NCI-H345 (cell line): ENCODE measurements at regions not wholly inside any gene's neighbourhood (a gene's known extent, or its start where the extent isn't known, plus 50 kb on each side); places are given as distances from the start of the nearest gene placed in this dataset.

Source experiments
- DNase-seq: peaks from one replicate; lab custom pipeline; 2025; lab: John Stamatoyannopoulos, UW

- no peak for DNase-seq
These were observed 240.0 kb downstream of the HDGFL1 start for GRCh38 chr6:22809370-22809769.

- no peak for DNase-seq
These were observed 249.8 kb downstream of the HDGFL1 start for GRCh38 chr6:22819209-22819608.

- no peak for DNase-seq
These were observed 252.4 kb downstream of the HDGFL1 start for GRCh38 chr6:22821664-22822320.

- no peak for DNase-seq
These were observed 255.8 kb downstream of the HDGFL1 start for GRCh38 chr6:22825210-22825609.

- no peak for DNase-seq
These were observed 257.6 kb downstream of the HDGFL1 start for GRCh38 chr6:22826961-22827360.

GRCh38 chr6:22827760-22828159 lies 258.4 kb downstream of the HDGFL1 start:
- no peak for DNase-seq

- peak; percentile 41 for DNase-seq
These were observed 259.1 kb downstream of the HDGFL1 start for GRCh38 chr6:22828179-22829062.

- DNase-seq, result no peak
These were observed 259.7 kb downstream of the HDGFL1 start for GRCh38 chr6:22829070-22829469.

GRCh38 chr6:22830463-22830862 lies 261.1 kb downstream of the HDGFL1 start:
- no peak for DNase-seq

GRCh38 chr6:22833191-22833590 lies 263.8 kb downstream of the HDGFL1 start:
- no peak for DNase-seq

GRCh38 chr6:22838345-22838744 lies 269.0 kb downstream of the HDGFL1 start:
- DNase-seq, result no peak

GRCh38 chr6:22845467-22845866 lies 276.1 kb downstream of the HDGFL1 start:
- DNase-seq, result no peak

GRCh38 chr6:22848121-22848520 lies 278.8 kb downstream of the HDGFL1 start:
- DNase-seq, result no peak

- DNase-seq, result no peak
These were observed 280.6 kb downstream of the HDGFL1 start for GRCh38 chr6:22849921-22850320.

- DNase-seq, result no peak
These were observed 282.7 kb downstream of the HDGFL1 start for GRCh38 chr6:22852101-22852500.

GRCh38 chr6:22873513-22874136 lies 304.3 kb downstream of the HDGFL1 start:
- no peak for DNase-seq

- DNase-seq, result no peak
These were observed 306.5 kb downstream of the HDGFL1 start for GRCh38 chr6:22875845-22876244.

GRCh38 chr6:22878324-22878701 lies 308.9 kb downstream of the HDGFL1 start:
- DNase-seq, result no peak

GRCh38 chr6:22878706-22879105 lies 309.3 kb downstream of the HDGFL1 start:
- no peak for DNase-seq

GRCh38 chr6:22880686-22881433 lies 311.5 kb downstream of the HDGFL1 start:
- DNase-seq, result no peak

GRCh38 chr6:22882581-22882980 lies 313.2 kb downstream of the HDGFL1 start:
- DNase-seq, result no peak

GRCh38 chr6:22883061-22883717 lies 313.8 kb downstream of the HDGFL1 start:
- DNase-seq, result no peak
